Frontal cortex (tissue), 1 donor: ENCODE measurements at regions not wholly inside any gene's neighbourhood (a gene's known extent, or its start where the extent isn't known, plus 50 kb on each side); places are given as distances from the start of the nearest gene placed in this dataset. TPM values are rescaled to one million over a fixed set of nuclear protein-coding genes. Genes with fewer than 3 reads are reported as not detected.

Experiments used
- small RNA-seq: library from RNA; depleted of rRNA; stranded (forward); fragments of <200 nt; gene quantifications from one replicate; pipeline ENCODE3, GENCODE V24; 2014

Small RNAs in the stretch of these regions (small RNA-seq; reads per million reads assigned to genes)
- not detected for gene RNA5SP459
